ENCODE measurements at regions not wholly inside any gene's neighbourhood (a gene's known extent, or its start where the extent isn't known, plus 50 kb on each side); places are given as distances from the start of the nearest gene placed in this dataset.

GRCh38 chrX:34509394-34509793 is 147.7 kb downstream of the TMEM47 start:
- no peak for TF ChIP-seq CTCF (IDR thresholded peaks at IDR 0.05)
- no peak for TF ChIP-seq EP300 (IDR thresholded peaks at IDR 0.05; ENCODE audit: borderline replicate concordance in 1 of 2, low read depth in 1 of 2, low read length in 1 of 2)

Measured in SK-N-SH (cell line).